HL-60/S4 treated with phorbol 12-myristate 13-acetate at 8.2 ng/mL for 4 days and 3 days (cell line): ENCODE measurements at regions not wholly inside any gene's neighbourhood (a gene's known extent, or its start where the extent isn't known, plus 50 kb on each side); places are given as distances from the start of the nearest gene placed in this dataset.

Source experiments
- in situ Hi-C: fragments of 300-500 bp; cut with MboI; formaldehyde crosslinking; loops from 2 replicates; pipeline ENCODE4 v1.15.0; 2022; ENCODE audit warnings: low sequenced_read_pairs

DNA sequence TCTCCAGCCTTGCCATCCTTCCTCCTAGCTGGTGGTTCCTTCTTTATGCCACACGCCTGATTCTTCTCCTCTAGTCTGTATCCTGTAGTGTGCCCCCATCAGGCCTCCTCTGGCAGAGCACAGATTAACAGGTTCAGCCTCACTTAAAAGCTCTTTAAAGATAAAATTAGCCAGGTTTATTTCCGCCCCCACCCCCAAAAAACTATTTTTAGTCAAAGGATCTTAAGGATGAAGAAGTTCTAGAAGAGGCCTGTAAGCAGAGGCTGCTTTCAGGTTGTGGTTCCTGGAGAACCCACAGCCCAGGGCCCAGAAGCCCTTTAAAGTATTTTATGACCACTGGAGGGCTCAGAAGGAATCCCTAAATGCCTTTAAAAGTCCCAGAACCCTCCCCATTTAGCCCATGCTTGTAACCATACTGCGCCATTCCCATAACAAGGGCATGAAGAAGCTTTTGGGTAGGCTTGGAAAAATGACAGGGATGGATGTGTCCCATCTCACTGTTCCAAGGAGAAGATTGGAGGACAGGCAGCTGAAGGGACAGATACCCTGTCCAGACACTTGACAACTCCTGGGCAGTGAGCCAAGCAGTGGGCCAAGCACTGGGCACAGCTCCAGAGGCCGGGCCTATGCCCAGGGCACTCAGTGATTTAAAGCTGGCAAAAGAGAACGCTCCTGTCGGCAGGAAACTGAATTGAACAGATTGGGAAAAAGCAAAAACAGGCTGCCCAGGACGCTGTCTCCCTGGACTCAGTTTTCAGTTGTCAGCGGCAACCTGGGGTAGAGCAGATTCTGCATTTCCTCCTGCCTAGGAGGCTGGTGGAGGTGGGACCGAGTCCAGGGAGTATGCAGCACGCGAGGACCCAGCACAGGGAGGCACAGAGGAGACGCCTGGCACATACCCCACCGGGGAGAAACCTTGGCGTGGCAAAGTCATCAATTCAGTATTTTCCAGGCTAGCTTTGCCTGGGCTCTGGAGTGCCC, 106.3 kb upstream of the SSBP2 start:
- in situ Hi-C loops, result loop anchor here (25.0 kb wide), 1 partner anchor 95 kb away; the partner anchor contains the start of gene SSBP2

DNA sequence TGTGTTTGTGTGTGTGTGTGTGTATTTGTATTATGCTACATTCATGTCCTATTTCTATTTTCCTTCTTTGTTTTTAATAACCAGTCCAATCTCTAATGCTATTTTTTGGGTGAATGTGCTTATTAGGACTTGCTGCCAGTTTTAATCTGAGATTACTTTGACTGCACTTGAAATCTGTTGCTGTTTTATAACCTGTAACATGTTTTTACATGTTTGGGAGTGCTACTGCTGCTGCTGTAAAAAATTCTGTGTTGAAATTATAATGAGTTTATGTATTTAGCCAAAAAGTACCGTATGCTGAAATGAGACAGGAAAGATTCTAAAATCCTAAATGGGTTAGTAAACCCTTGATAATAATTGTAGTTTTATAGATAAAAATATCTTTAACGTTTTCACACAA, 104.7 kb upstream of the SSBP2 start:
- in situ Hi-C loops, result loop anchor here (25.0 kb wide), 1 partner anchor 93 kb away; the partner anchor contains the start of gene SSBP2

DNA sequence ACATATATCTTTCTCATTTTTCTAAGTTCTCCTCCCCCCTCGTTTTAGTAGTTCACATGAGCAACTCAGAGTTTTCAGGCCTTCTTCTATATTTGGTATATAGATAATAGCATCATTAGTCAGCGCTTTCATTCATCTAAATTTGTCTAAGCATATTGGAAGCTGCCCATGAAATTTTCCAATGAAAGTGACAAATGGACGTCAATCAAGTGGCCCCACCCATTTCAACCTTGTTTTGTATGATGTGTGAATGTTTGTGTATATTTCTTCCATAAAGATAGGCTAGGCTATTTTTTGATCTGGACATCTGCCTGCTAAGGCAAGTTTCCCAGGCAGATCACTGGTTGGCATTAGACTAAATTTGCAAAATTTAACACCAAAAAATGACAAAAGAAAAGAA, 104.0 kb upstream of the SSBP2 start:
- in situ Hi-C loops, result loop anchor here (25.0 kb wide), 1 partner anchor 93 kb away; the partner anchor contains the start of gene SSBP2

DNA sequence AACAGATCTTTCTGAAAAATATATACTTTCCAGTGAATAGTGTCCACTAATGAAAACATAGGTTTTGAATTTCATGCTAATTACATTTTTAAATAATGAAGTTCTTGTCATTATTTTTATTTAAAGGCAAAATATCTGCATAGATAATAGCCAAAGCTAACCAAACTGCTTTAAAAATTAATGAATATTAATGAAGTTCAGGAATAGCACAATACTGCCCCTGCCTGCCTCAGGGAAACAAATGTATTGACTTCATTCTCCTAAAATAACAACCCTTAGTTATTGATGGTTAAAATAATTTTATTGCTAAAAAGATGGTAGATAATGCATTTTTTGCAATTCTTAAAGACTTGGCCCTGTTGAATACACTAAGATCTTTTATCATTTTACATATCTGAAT, 103.6 kb upstream of the SSBP2 start:
- in situ Hi-C loops, result loop anchor here (25.0 kb wide), 1 partner anchor 92 kb away; the partner anchor contains the start of gene SSBP2

DNA sequence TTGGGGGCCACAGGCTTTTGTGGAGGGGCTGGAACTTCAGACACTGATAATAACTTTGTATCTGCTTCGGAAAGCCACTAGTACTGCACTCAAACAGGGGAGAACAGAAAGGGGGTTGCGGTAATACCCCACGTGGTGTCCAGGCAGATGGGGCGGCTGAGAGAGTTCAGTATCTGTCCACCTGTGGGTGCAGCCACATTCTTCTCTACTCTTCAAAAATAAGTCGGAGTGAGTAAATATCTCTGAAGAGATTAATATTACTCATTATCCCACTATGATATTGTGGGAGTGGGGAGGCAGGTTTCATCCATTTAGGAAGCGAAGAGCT, 102.1 kb upstream of the SSBP2 start:
- in situ Hi-C loops, result loop anchor here (25.0 kb wide), 1 partner anchor 91 kb away; the partner anchor contains the start of gene SSBP2

- in situ Hi-C loops, result loop anchor here (25.0 kb wide), 1 partner anchor 90 kb away; the partner anchor contains the start of gene SSBP2
These were observed 101.6 kb upstream of the SSBP2 start for GRCh38 chr5:81852291-81853029.

DNA sequence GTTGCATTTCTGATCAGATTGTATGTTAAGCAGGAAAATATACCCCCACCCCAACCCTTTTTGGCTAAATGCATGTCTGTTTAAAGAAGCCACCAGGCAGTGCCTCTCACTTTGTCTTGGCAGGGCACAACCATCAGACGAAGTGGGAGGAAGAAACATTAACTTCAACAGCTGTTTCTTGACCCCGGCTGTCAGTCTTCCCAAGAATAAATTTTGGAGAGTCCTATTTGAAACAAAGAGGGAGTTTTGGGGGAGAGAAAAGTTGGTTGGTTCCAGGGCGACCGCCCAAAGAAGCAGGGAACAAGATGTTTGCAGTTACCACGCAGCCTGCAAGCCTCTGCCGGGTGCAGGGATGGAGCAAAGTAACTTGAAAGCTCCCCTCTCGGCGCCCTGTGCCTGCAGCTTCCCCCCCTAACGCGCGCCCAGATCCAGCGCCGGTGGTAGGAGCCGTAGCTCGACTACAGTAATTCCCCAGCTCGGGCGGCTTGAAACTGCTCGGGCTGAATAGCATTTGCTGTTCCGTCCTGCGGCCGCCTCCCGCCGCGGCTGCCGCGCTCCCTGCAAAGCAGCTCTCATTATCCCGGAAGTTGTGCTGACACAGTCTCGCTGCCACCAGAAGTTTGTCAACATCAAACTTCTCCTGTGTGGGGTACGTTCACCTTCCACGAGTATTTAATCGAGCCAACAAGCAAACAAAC, 100.7 kb upstream of the SSBP2 start:
- in situ Hi-C loops, result loop anchor here (25.0 kb wide), 1 partner anchor 89 kb away; the partner anchor contains the start of gene SSBP2

DNA sequence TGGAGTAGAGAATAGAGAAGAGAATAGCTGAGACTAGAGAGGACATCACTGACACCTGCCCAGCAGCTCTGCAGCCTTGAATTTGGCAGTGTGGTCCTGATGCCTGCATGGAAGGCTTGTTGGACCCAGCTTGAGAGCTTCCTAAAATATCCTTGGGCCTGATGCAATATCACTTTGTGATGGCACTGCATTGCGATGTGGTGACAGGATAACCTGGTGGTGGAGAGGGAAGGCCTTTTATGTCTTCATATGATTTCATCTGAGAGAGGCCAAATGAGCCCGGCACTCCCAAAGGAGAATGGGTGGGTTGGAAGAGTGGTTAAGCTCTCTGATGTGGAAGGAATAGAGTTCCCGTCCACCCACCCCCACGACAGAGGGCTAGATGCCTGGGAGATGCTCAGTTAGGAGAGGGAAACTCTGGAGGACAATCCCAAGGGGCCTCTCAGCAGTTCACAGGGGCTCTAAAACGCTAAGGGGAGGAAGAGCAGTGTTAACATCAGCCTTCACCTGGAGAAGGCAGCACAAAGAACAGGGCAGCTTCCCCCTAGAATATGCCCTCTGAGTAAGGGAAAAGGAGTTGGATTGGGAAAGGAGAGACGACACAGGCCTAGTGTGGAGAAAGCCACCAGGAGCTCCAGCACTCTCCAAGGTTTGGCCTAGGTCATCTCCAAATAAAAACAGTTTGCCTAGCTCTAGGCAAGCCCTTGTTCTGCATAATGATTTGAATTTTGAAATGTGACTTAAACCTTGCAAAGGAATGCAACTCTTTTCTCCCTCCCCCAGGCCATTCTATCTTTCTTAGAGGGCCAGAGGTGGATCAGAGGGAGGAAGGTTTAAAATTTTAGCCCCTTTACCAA, 99.8 kb upstream of the SSBP2 start:
- in situ Hi-C loops, result loop anchor here (25.0 kb wide), 1 partner anchor 88 kb away; the partner anchor contains the start of gene SSBP2

GRCh38 chr5:81849770-81850367, 99.0 kb upstream of the SSBP2 start:
- in situ Hi-C loops, result loop anchor here (25.0 kb wide), 2 partner anchors 88 to 338 kb away; partner anchors contain the start of gene SSBP2

DNA sequence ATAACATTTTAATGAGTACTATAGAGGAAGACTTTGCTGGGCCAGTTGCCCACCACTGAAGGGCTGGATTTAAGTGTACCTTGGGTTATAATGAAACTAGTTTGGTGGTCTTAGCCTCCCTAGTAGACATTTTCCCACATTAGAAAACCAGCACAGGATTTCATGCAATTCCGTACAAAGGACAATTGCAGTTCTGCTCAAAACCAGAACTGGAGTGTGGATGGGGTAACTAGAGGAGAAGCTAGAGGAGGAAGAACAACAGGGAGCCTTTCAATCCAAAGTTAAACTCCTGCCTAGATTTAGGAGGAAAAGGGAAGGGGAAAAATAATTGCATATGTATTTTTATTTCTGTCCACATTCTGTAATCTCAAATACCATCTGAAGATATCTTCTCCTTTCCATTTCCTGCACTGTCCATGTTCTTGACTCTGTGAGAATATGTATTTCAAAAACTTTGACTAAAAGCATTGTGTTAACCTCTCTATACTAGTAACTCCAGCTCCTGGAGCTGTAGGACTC, 97.5 kb upstream of the SSBP2 start:
- in situ Hi-C loops, result loop anchor here (25.0 kb wide), 1 partner anchor 336 kb away; no protein-coding TSS in a partner anchor

GRCh38 chr5:81846301-81846700, 95.4 kb upstream of the SSBP2 start:
- in situ Hi-C loops, result loop anchor here (25.0 kb wide), 1 partner anchor 334 kb away; no protein-coding TSS in a partner anchor

DNA sequence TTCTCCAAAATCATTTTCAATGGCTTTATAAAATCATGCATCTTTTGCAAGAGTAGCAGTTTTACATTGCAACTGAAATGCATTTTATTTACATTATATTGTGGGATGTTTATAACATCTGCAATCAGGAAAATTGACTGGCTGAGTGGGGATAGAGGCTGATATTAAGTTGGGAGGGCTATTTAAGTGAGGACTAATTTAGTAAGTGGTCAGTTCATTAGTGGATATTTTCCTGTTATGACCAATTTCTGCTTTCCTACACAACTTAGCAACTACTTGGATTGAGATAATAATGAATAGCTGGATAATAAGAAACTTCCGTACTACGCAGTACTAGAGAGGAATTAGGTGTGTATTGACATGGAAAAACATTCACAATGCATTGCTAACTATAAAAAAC, 92.9 kb upstream of the SSBP2 start:
- in situ Hi-C loops, result loop anchor here (25.0 kb wide), 1 partner anchor 332 kb away; no protein-coding TSS in a partner anchor

GRCh38 chr5:81842795-81843398, 92.0 kb upstream of the SSBP2 start:
- in situ Hi-C loops, result loop anchor here (25.0 kb wide), 1 partner anchor 331 kb away; no protein-coding TSS in a partner anchor

GRCh38 chr5:81839034-81839433, 88.1 kb upstream of the SSBP2 start:
- in situ Hi-C loops, result loop anchor here (25.0 kb wide), 1 partner anchor 327 kb away; no protein-coding TSS in a partner anchor

- in situ Hi-C loops, result loop anchor here (25.0 kb wide), 1 partner anchor 326 kb away; no protein-coding TSS in a partner anchor
These were observed 87.5 kb upstream of the SSBP2 start for GRCh38 chr5:81838307-81838906.

DNA sequence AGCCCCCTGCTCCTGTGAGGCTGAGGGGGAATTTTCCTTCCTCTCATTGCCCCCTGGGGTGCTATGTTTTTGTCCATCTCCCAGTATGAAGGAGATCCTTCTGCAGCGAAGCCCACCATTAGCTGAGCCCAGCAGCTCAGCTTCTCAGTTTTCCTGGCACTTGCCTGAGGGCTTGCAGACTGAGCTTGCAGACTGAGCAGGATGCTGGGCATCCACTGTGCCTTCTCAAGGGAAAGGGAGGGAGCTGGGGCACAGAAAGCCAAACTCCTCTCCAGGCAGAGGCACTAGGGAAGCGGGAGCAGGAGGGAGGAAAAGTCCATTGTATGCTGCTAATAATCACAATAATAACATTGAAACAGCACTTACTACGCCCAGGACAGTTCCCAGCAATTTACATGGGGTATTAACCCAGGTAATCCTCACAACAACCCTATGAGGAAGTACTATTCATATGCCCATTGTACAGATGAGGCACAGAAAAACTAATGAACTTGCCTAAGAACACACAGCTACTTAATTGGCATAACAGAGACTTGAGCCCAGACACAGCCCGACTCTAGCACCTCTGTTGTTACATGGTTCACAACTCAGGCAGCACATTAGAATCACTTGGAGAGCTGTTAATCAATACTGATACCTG, 86.9 kb upstream of the SSBP2 start:
- in situ Hi-C loops, result loop anchor here (25.0 kb wide), 1 partner anchor 325 kb away; no protein-coding TSS in a partner anchor

GRCh38 chr5:81835814-81836367, 85.0 kb upstream of the SSBP2 start:
- in situ Hi-C loops, result loop anchor here (25.0 kb wide), 1 partner anchor 324 kb away; no protein-coding TSS in a partner anchor
